ENCODE measurements at regions not wholly inside any gene's neighbourhood (a gene's known extent, or its start where the extent isn't known, plus 50 kb on each side); places are given as distances from the start of the nearest gene placed in this dataset.

DNA sequence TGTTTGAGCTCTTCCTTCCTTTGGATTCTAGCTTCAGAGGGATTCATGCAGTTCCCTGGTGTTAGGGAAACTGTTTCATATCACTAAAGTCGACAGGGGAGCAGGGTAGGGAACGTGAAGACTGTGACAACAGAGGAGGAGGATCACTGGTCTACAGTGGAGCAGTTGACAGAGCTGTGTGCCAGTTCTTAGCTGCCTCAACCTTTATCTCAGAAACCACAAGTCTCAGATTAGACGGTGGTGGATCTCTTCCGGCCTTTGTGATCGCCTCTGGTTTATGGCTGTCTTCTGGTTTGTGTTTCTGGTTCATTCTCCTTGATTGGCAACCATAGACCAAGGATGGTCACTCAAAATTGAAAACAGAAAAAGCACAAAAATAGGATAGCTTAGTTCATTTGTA lies 538.9 kb upstream of the API5 start:
- H3K27ac Mint-ChIP-seq: no peak overlapping the region
- H3K4me1 Mint-ChIP-seq: no peaks in the 10 kb centered on the region
- no peaks in the 10 kb centered on the region for H3K4me1 ChIP-seq (ENCODE audit: control insufficient read depth in 1 of 2, insufficient read depth in 2 of 2, low read length in 2 of 2)

DNA sequence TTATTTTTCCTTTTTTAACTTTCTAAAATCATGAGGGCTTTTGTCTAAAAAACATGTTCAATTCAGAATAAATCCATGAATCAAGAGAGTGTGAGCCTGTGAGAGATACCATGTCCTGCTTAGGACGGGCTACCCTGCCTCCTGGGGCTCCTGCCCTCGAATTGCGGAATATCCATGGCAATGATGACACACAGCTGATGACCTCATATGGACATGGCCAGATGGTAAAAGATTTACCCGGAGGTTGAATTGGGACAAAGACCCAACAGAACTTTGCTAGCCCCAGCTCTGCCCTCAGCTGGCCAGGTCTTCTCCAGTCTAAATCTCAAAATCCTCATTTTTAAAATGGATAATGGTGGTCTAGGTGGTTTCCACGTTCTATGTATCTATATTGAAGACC lies 538.1 kb upstream of the API5 start:
- Histone ChIP-seq H3K27ac (ENCODE audit: low read depth in 1 of 2, low read length in 2 of 2) (no peak overlapping the region), H3K4me1 (ENCODE audit: control insufficient read depth in 1 of 2, insufficient read depth in 2 of 2, low read length in 2 of 2) (no peaks in the 10 kb centered on the region), H2AFZ (ENCODE audit: insufficient read depth, low read depth, low read length, poor library complexity, severe bottlenecking) (no peak overlapping the region), H3K9ac (ENCODE audit: insufficient read depth, low read length, poor library complexity, severe bottlenecking) (no peak overlapping the region), H3K27me3 (ENCODE audit: control insufficient read depth in 2 of 2, insufficient read depth in 2 of 2, low read length in 2 of 2) (no peaks in the 10 kb centered on the region), H3K4me2 (replicated peaks; ENCODE audit: extremely low read depth, low read length, poor library complexity, severe bottlenecking) (no peak overlapping the region), H3K9me3 (replicated peaks in 1 of 2; ENCODE audit: control insufficient read depth in 1 of 2, insufficient read depth in 1 of 2, low read length in 2 of 2) (no peaks in the 10 kb centered on the region), H3K4me3 (replicated peaks in 1 of 3; ENCODE audit: low read depth in 2 of 3, low read length in 3 of 3) (no peak overlapping the region), H4K20me1 (ENCODE audit: insufficient read depth, low read length) (no peaks in the 10 kb centered on the region), H3K36me3 (replicated peaks in 1 of 2; ENCODE audit: control insufficient read depth in 1 of 2, insufficient read depth in 2 of 2, low read length in 2 of 2) (no peaks in the 10 kb centered on the region), H3K79me2 (ENCODE audit: insufficient read depth, low read length) (no peaks in the 10 kb centered on the region)
- intact Hi-C loops (cut with micrococcal nuclease): no loop called here
- 88% methylated on average over 3 of the region's 5 CpGs for WGBS (ENCODE audit: insufficient coverage)
- Mint-ChIP-seq H3K9me3 (peaks cover 0 to 1% (median 0%) of the 10 kb centered on the region in 7 donors), H3K4me1 (no peaks in the 10 kb centered on the region), H3K27ac (no peak overlapping the region), H3K27me3 (ENCODE audit: low read depth in 3 of 3) (peaks cover 0 to 2% (median 2%) of the 10 kb centered on the region in 3 donors), H3K4me3 (no peak overlapping the region), H3K36me3 (no peaks in the 10 kb centered on the region)
- no peak for DNase-seq
- TF ChIP-seq, protein P1, sequence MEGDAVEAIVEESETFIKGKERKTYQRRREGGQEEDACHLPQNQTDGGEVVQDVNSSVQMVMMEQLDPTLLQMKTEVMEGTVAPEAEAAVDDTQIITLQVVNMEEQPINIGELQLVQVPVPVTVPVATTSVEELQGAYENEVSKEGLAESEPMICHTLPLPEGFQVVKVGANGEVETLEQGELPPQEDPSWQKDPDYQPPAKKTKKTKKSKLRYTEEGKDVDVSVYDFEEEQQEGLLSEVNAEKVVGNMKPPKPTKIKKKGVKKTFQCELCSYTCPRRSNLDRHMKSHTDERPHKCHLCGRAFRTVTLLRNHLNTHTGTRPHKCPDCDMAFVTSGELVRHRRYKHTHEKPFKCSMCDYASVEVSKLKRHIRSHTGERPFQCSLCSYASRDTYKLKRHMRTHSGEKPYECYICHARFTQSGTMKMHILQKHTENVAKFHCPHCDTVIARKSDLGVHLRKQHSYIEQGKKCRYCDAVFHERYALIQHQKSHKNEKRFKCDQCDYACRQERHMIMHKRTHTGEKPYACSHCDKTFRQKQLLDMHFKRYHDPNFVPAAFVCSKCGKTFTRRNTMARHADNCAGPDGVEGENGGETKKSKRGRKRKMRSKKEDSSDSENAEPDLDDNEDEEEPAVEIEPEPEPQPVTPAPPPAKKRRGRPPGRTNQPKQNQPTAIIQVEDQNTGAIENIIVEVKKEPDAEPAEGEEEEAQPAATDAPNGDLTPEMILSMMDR (IDR thresholded peaks at IDR 0.05): no peak

More for the DNA sequence above, 538.9 kb upstream of the API5 start:
- Mint-ChIP-seq H3K9me3 (peaks cover 0 to under 1% (median 0%) of the 10 kb centered on the region in 7 donors), H3K4me3 (no peak overlapping the region), H3K27me3 (ENCODE audit: low read depth in 3 of 3) (peaks cover 0 to 2% (median 2%) of the 10 kb centered on the region in 3 donors), H3K36me3 (no peaks in the 10 kb centered on the region)
- Histone ChIP-seq H3K9me3 (replicated peaks in 1 of 2; ENCODE audit: control insufficient read depth in 1 of 2, insufficient read depth in 1 of 2, low read length in 2 of 2) (no peaks in the 10 kb centered on the region), H3K9ac (ENCODE audit: insufficient read depth, low read length, poor library complexity, severe bottlenecking) (no peak overlapping the region), H3K27ac (ENCODE audit: low read depth in 1 of 2, low read length in 2 of 2) (no peak overlapping the region), H3K4me2 (replicated peaks; ENCODE audit: extremely low read depth, low read length, poor library complexity, severe bottlenecking) (no peak overlapping the region), H3K79me2 (ENCODE audit: insufficient read depth, low read length) (no peaks in the 10 kb centered on the region), H4K20me1 (ENCODE audit: insufficient read depth, low read length) (no peaks in the 10 kb centered on the region), H2AFZ (ENCODE audit: insufficient read depth, low read depth, low read length, poor library complexity, severe bottlenecking) (no peak overlapping the region), H3K36me3 (replicated peaks in 1 of 2; ENCODE audit: control insufficient read depth in 1 of 2, insufficient read depth in 2 of 2, low read length in 2 of 2) (no peaks in the 10 kb centered on the region), H3K4me3 (replicated peaks in 1 of 3; ENCODE audit: low read depth in 2 of 3, low read length in 3 of 3) (no peak overlapping the region), H3K27me3 (ENCODE audit: control insufficient read depth in 2 of 2, insufficient read depth in 2 of 2, low read length in 2 of 2) (no peaks in the 10 kb centered on the region)
- TF ChIP-seq, protein P1 (IDR thresholded peaks at IDR 0.05): no peak
- intact Hi-C loops (cut with micrococcal nuclease): no loop called here
- 20% methylated on average over 1 of the region's 5 CpGs for WGBS (ENCODE audit: insufficient coverage)
- DNase-seq: no peak
